GM12872 (cell line): ENCODE measurements at regions not wholly inside any gene's neighbourhood (a gene's known extent, or its start where the extent isn't known, plus 50 kb on each side); places are given as distances from the start of the nearest gene placed in this dataset.
A peak's percentile ranks its signal among the peaks of the same experiment; 100 is the strongest.

ENCODE experiments used
- CTCF ChIP-seq: IDR thresholded peaks from 3 replicates; pipeline ENCODE4 v1.5.1; 2011; ENCODE audit warnings: low read depth, mild to moderate bottlenecking, low read length, moderate library complexity; ENCODE audit not compliant: insufficient read depth

GRCh38 chr15:93399121-93399520 lies 310.1 kb upstream of the RGMA start:
- TF ChIP-seq CTCF, result peak; percentile 23; the same call in 1 of the 3 replicates

GRCh38 chr15:93389211-93389610 lies 300.2 kb upstream of the RGMA start:
- no peak for TF ChIP-seq CTCF

GRCh38 chr15:93384886-93385285 lies 295.9 kb upstream of the RGMA start:
- TF ChIP-seq CTCF, result no peak

- TF ChIP-seq CTCF, result no peak
Measured at GRCh38 chr15:93382200-93382820, 293.3 kb upstream of the RGMA start.

- TF ChIP-seq CTCF, result no peak
Measured at GRCh38 chr15:93378558-93378957, 289.5 kb upstream of the RGMA start.

GRCh38 chr15:93372865-93373223 lies 283.8 kb upstream of the RGMA start:
- TF ChIP-seq CTCF, result no peak

GRCh38 chr15:93372208-93372864 lies 283.3 kb upstream of the RGMA start:
- no peak for TF ChIP-seq CTCF
